Tibial artery (tissue), 4 donors: ENCODE measurements at regions not wholly inside any gene's neighbourhood (a gene's known extent, or its start where the extent isn't known, plus 50 kb on each side); places are given as distances from the start of the nearest gene placed in this dataset.

Experiments
- DNase-seq, 2 donors: peaks; one replicate each; pipeline ENCODE4 v3.0.0-alpha.2; 2019
- H3K27ac ChIP-seq, 2 donors: fragments of 200-600 bp; sonication (generic) in 1 of 2; 1 replicate in 1 of 2; 2 replicates in 1 of 2; pipeline ENCODE4 v1.5.1; 2018 to 2019; ENCODE audit warnings: mild to moderate bottlenecking in 1 of 2
- H3K27me3 ChIP-seq, 2 donors: fragments of 200-600 bp; sonication (generic) in 1 of 2; one replicate each; pipeline versions ENCODE4 v1.5.1 to v1.6.0; 2016 to 2019
- H3K36me3 ChIP-seq, 3 donors: fragments of 200-600 bp; sonication (generic) in 2 of 3; one replicate each; pipeline ENCODE4 v1.5.1; 2016 to 2019; ENCODE audit warnings: mild to moderate bottlenecking in 2 of 3
- H3K4me1 ChIP-seq, 4 donors: fragments of 200-600 bp; sonication (generic) in 2 of 4; 1 replicate in 3 of 4; 2 replicates in 1 of 4; pipeline ENCODE4 v1.5.1; 2016 to 2019
- H3K4me3 ChIP-seq, 2 donors: fragments of 200-600 bp; sonication (generic) in 1 of 2; 1 replicate in 1 of 2; 2 replicates in 1 of 2; pipeline ENCODE4 v1.5.1; 2018 to 2019; ENCODE audit warnings: mild to moderate bottlenecking in 2 of 2
- H3K9me3 ChIP-seq, 3 donors: fragments of 200-600 bp; sonication (generic) in 1 of 3; one replicate each; pipeline ENCODE4 v1.5.1; 2016 to 2019
- intact Hi-C: fragments of 100-400 bp; cut with DNase I; formaldehyde crosslinking; loops from one replicate; pipeline ENCODE4 v1.15.0; 2023; ENCODE audit warnings: low total_unique reads
- TF ChIP-seq, protein P1 (sequence below), 2 experiments: fragments of 200-600 bp in 1 of 2; fragments of 450-650 bp in 1 of 2; IDR thresholded peaks; one replicate each; pipeline ENCODE4 v1.5.1; 2017 to 2019; ENCODE audit warnings: antibody characterized with exemption in 2 of 2, mild to moderate bottlenecking in 1 of 2, moderate library complexity in 1 of 2

DNA sequence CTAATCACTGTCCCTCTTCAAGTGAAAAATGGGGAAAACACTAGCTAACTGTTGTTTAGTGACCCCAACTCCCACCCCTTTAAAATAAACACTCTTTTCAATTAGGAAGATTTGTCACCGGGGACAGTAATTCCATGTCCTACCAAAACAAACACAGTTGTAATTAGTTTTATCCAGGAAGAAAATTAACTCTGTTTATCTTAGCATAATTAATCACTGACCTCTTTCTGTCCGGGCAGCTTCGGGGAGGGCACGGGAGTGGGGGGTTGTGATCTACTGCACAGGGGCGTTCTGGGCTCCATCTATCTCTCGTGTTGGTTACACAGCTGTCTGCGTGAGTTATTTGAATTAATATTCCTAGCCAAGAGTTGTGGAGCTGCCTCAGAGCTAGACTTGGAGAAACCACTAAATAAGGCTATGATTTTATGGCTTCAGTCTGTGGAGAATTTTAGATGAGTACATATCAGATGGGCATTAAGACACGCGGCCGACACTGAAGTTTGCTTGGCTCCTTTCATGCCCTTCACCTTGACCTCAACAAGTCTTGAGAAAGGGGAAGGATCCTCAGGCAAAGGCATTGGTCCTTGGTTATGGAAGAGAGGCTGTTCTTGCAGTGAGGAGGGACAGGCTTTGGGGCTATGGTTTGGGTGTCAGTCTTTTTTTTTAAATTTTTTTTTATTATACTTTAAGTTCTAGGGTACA, 102.0 kb upstream of the TRABD2B start:
- Histone ChIP-seq H3K9me3 (no peaks in the 10 kb centered on the region), H3K27me3 (no peaks in the 10 kb centered on the region), H3K36me3 (no peaks in the 10 kb centered on the region), H3K27ac (no peak overlapping the region), H3K4me1 (no peaks in the 10 kb centered on the region), H3K4me3 (no peak overlapping the region)
- intact Hi-C loops: no loop called here
- TF ChIP-seq, protein P1, sequence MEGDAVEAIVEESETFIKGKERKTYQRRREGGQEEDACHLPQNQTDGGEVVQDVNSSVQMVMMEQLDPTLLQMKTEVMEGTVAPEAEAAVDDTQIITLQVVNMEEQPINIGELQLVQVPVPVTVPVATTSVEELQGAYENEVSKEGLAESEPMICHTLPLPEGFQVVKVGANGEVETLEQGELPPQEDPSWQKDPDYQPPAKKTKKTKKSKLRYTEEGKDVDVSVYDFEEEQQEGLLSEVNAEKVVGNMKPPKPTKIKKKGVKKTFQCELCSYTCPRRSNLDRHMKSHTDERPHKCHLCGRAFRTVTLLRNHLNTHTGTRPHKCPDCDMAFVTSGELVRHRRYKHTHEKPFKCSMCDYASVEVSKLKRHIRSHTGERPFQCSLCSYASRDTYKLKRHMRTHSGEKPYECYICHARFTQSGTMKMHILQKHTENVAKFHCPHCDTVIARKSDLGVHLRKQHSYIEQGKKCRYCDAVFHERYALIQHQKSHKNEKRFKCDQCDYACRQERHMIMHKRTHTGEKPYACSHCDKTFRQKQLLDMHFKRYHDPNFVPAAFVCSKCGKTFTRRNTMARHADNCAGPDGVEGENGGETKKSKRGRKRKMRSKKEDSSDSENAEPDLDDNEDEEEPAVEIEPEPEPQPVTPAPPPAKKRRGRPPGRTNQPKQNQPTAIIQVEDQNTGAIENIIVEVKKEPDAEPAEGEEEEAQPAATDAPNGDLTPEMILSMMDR (IDR thresholded peaks at IDR 0.05): no peak
- no peak for DNase-seq

DNA sequence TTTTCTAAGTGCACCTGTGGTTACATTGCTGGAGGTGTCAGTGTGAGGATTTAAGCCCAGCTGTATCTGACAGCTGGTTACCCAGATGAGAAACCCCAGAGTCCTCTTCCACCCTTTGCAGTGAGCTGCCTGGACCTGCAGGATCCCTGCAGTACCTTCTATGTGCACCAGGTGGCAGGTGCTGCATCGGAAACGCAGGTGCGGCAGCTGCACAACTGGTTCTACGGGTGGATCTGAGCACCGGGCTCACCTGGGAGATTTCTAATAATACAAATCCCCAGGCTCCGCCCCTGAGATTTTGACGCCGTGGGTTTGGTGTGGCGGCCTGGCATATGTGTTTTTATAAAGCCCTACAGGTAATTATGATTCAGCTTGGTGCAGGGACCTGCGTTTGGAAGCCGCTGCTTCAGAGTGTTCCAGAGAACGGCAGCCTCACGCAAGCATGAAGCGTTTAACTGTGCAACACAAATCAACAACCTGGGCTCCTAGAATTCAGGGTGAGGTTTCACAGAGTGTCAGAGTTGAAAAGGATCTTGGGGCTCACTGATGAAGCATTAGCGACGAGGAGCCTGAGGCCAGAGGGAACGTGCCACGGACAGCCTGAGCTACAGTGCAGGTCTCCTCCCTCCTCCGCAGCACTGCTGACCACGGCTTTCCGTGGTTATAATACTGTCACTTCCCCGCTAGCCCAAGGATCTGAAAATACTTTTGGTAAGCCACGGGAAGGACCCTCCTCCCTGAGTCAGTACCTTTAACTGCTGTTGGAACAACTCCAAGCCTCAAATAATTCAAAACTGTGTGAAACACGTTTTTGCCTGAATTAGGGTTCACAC, 96.7 kb upstream of the TRABD2B start:
- TF ChIP-seq, protein P1 (IDR thresholded peaks at IDR 0.05): peak; percentile 53 to 68
- Histone ChIP-seq H3K36me3 (no peaks in the 10 kb centered on the region), H3K4me1 (no peaks in the 10 kb centered on the region), H3K27me3 (no peaks in the 10 kb centered on the region), H3K9me3 (no peaks in the 10 kb centered on the region), H3K27ac (no peak overlapping the region), H3K4me3 (no peak overlapping the region)
- DNase-seq: no peak
- intact Hi-C loops: no loop called here

DNA sequence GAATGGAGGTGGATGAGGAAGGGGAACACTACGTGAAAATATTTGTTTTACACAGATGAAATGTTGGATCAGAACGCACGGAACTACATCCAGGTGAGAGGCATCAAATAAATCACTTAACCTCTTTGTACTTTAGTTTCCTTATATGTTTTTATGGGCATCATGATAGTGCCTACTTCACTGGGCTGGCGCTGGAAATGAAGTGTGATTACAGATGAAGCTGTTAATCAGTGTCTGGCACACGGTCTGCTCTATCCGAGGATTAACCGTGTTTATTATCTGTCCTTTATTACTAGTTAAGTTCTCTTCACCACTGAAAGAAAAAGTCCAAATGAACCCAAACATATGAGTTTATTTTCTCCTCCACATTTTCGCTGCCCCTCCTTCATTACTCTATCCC, 96.0 kb upstream of the TRABD2B start:
- DNase-seq: no peak
- Histone ChIP-seq H3K36me3 (no peaks in the 10 kb centered on the region), H3K27ac (no peak overlapping the region), H3K4me1 (no peaks in the 10 kb centered on the region), H3K9me3 (no peaks in the 10 kb centered on the region), H3K27me3 (no peaks in the 10 kb centered on the region), H3K4me3 (no peak overlapping the region)
- intact Hi-C loops: no loop called here
- TF ChIP-seq, protein P1 (IDR thresholded peaks at IDR 0.05): no peak

DNA sequence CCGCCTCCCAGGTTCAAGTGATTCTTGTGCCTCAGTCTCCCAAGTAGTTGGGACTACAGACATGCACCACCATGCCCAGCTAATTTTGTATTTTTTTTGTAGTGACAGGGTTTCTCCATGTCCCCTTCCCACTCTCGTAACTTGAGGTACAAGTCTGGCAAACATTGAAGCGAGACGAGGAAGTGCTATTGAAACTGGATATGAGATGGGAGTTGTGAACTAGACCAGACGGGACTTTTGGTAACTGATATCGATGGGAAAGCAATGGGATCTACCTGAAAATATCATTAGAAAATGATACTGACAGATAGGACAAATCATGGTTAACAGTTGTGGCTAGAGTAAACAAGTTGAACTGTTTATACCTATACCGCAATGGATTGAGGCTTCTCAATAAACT, 95.2 kb upstream of the TRABD2B start:
- intact Hi-C loops: no loop called here
- no peaks in the 10 kb centered on the region for H3K4me1 ChIP-seq
- H3K27ac ChIP-seq: no peak overlapping the region
- no peak overlapping the region for H3K4me3 ChIP-seq
- TF ChIP-seq, protein P1 (IDR thresholded peaks at IDR 0.05): no peak
- no peak for DNase-seq
- no peaks in the 10 kb centered on the region for H3K36me3 ChIP-seq
- H3K27me3 ChIP-seq: no peaks in the 10 kb centered on the region
- no peaks in the 10 kb centered on the region for H3K9me3 ChIP-seq

DNA sequence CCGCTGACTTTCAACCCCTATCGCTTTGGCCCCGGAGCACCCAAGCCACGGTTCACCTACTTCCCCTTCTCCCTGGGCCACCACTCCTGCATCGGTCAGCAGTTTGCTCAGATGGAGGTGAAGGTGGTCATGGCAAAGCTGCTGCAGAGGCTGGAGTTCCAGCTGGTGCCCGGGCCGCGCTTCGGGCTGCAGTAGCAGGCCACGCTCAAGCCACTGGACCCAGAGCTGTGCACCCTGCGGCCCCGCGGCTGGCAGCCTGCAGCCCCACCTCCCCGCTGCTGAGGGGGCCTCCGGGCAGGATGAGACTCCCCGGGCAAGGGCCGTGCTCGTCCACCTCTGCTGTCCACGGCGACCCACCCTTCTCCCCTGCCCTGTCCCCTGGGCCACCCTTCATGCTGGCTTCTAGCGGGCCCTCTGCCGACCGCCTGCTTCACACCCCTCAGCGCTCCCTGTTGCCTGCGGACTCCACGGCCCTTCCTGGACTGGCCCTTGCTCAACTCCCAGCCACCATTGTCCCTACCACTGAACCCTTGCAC, 92.2 kb upstream of the TRABD2B start:
- H3K4me1 ChIP-seq: no peaks in the 10 kb centered on the region
- DNase-seq: no peak
- no peak overlapping the region for H3K27ac ChIP-seq
- H3K36me3 ChIP-seq: no peaks in the 10 kb centered on the region
- no peak overlapping the region for H3K4me3 ChIP-seq
- no peaks in the 10 kb centered on the region for H3K9me3 ChIP-seq
- intact Hi-C loops: no loop called here
- TF ChIP-seq, protein P1 (IDR thresholded peaks at IDR 0.05): no peak
- no peaks in the 10 kb centered on the region for H3K27me3 ChIP-seq
